PFSK-1 (cell line): ENCODE measurements at regions not wholly inside any gene's neighbourhood (a gene's known extent, or its start where the extent isn't known, plus 50 kb on each side); places are given as distances from the start of the nearest gene placed in this dataset.

Source experiments
- FOXP2 ChIP-seq: optimal IDR thresholded peaks from 2 replicates; pipeline ENCODE3; 2011; ENCODE audit warnings: borderline replicate concordance, control low read depth, inconsistent platforms; ENCODE audit not compliant: insufficient read depth; ENCODE audit errors: extremely low read length, extremely low read depth
- POLR2AphosphoS5 ChIP-seq: IDR thresholded peaks from 2 replicates; pipeline ENCODE4 v1.6.1; 2012; ENCODE audit warnings: low read depth, mild to moderate bottlenecking, control low read depth, low read length, moderate library complexity
- REST ChIP-seq, 2 experiments: IDR thresholded peaks; 2 replicates each; pipeline versions ENCODE4 v1.6.1 to v1.8.0; 2011 to 2012; ENCODE audit warnings: low read depth in 2 of 2, low read length in 2 of 2, control low read depth in 1 of 2, inconsistent platforms in 1 of 2, mild to moderate bottlenecking in 1 of 2, moderate library complexity in 1 of 2; ENCODE audit not compliant: insufficient read depth in 1 of 2
- SIN3A ChIP-seq: IDR thresholded peaks from 2 replicates; pipeline ENCODE4 v1.6.1; 2012; ENCODE audit warnings: mild to moderate bottlenecking, low read length, moderate library complexity, borderline replicate concordance; ENCODE audit not compliant: insufficient read depth
- TAF1 ChIP-seq: IDR thresholded peaks from 2 replicates; pipeline ENCODE4 v1.6.1; 2012; ENCODE audit warnings: low read length, control low read depth, borderline replicate concordance; ENCODE audit not compliant: insufficient read depth

GRCh38 chr20:50333812-50334211 is 143.2 kb downstream of the CEBPB start:
- no peak for TF ChIP-seq REST (IDR thresholded peaks at IDR 0.05; ENCODE audit: insufficient read depth in 1 of 2, low read depth in 2 of 2, low read length in 2 of 2)
- no peak for TF ChIP-seq SIN3A
- TF ChIP-seq POLR2AphosphoS5, result no peak
- no peak for TF ChIP-seq FOXP2
- TF ChIP-seq TAF1, result no peak

- TF ChIP-seq FOXP2, result no peak
- TF ChIP-seq TAF1, result no peak
- TF ChIP-seq SIN3A, result no peak
- no peak for TF ChIP-seq REST (IDR thresholded peaks at IDR 0.05; ENCODE audit: insufficient read depth in 1 of 2, low read depth in 2 of 2, low read length in 2 of 2)
- TF ChIP-seq POLR2AphosphoS5, result no peak
Measured at GRCh38 chr20:50335105-50335504, 144.5 kb downstream of the CEBPB start.

- no peak for TF ChIP-seq SIN3A
- TF ChIP-seq REST (IDR thresholded peaks at IDR 0.05; ENCODE audit: insufficient read depth in 1 of 2, low read depth in 2 of 2, low read length in 2 of 2), result no peak
- TF ChIP-seq TAF1, result no peak
- TF ChIP-seq FOXP2, result no peak
- no peak for TF ChIP-seq POLR2AphosphoS5
Measured at GRCh38 chr20:50335866-50336265, 145.2 kb downstream of the CEBPB start.

GRCh38 chr20:50336661-50337060 is 146.0 kb downstream of the CEBPB start:
- TF ChIP-seq FOXP2 (no peak), POLR2AphosphoS5 (no peak), TAF1 (no peak), REST (IDR thresholded peaks at IDR 0.05; ENCODE audit: insufficient read depth in 1 of 2, low read depth in 2 of 2, low read length in 2 of 2) (no peak), SIN3A (no peak)
